AG04450 (cell line): ENCODE measurements at regions not wholly inside any gene's neighbourhood (a gene's known extent, or its start where the extent isn't known, plus 50 kb on each side); places are given as distances from the start of the nearest gene placed in this dataset.
"Not testable (repeated sequence)": the region's sequence is repeated elsewhere in the genome, so short reads cannot be mapped to it uniquely, and the experiment has no call there.

Source experiments
- CTCF ChIA-PET: fragments of 300-600, 350-600 bp; formaldehyde crosslinking; extraction: SDS; loops from one replicate; lab custom pipeline; 2022; ENCODE audit warnings: antibody characterized with exemption, inconsistent platforms; lab: Charles Lee
- POLR2A ChIA-PET: fragments of 350-600 bp; formaldehyde crosslinking; extraction: SDS; loops from one replicate; lab custom pipeline; 2021; ENCODE audit warnings: antibody characterized with exemption, inconsistent platforms; lab: Yijun Ruan, JAX
- DNase-seq: peaks from one replicate; pipeline ENCODE4 v3.0.0-alpha.2; 2011; ENCODE audit warnings: low read depth, low spot score
- H3K27ac ChIP-seq: one replicate; pipeline ENCODE4 v1.5.1; 2012; ENCODE audit warnings: low read depth, low read length, control low read depth
- H3K27me3 ChIP-seq: one replicate; pipeline ENCODE4 v1.6.0; 2012; ENCODE audit warnings: low read length; ENCODE audit not compliant: control insufficient read depth, insufficient read depth
- H3K4me3 ChIP-seq: 2 replicates; pipeline ENCODE4 v1.5.1; 2011; ENCODE audit warnings: mild to moderate bottlenecking, low read depth, low read length, control low read depth
- H3K9me3 ChIP-seq: 2 replicates; pipeline ENCODE4 v1.5.1; 2012; ENCODE audit warnings: low read length; ENCODE audit not compliant: control insufficient read depth, insufficient read depth
- CTCF ChIP-seq: IDR thresholded peaks from 2 replicates; pipeline ENCODE4 v1.5.1; 2011; ENCODE audit warnings: low read depth, low read length, control low read depth, inconsistent platforms

GRCh38 chr6:27777126-27777525, 135.1 kb downstream of the OR2B2 start:
- H3K27ac ChIP-seq, result no peak overlapping the region
- ChIA-PET CTCF (interaction anchor here (1.3 kb wide), 1 partner anchor 25 kb away, joined by 4 read pairs; no protein-coding TSS in a partner anchor), POLR2A (no interaction called here)
- H3K4me3 ChIP-seq, result no peak overlapping the region
- peaks cover 6% of the 10 kb centered on the region for H3K27me3 ChIP-seq
- no peaks in the 10 kb centered on the region for H3K9me3 ChIP-seq
- DNase-seq, result no peak
- TF ChIP-seq CTCF, result no peak

- no peaks in the 10 kb centered on the region for H3K9me3 ChIP-seq
- H3K4me3 ChIP-seq, result no peak overlapping the region
- TF ChIP-seq CTCF, result no peak
- POLR2A ChIA-PET, result no interaction called here
- H3K27me3 ChIP-seq, result peaks cover 6% of the 10 kb centered on the region
- no peak overlapping the region for H3K27ac ChIP-seq
- CTCF ChIA-PET, result interaction anchor here (1.3 kb wide), 2 partner anchors 24 to 1783 kb away, joined by 3 to 4 read pairs; no protein-coding TSS in a partner anchor
- DNase-seq, result no peak
Measured at GRCh38 chr6:27776504-27776903, 135.7 kb downstream of the OR2B2 start.

DNA sequence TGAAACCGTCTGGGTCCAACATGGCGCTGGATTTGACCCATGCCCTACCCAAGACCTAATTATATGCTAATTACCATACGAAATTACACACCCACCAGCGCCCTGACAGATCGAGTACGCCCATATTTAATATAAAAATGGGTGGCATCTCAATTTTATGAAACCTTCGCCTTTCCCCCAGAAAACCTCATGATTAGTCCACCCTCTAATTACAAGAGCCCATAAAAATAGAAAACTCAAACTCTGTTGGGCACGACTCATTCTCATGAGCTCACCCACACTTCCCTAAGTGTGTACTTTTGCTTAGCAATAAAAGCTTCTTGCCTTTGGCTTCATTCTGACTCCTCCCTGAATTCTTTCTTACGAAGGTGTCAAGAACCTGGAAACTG, 136.4 kb downstream of the OR2B2 start:
- Histone ChIP-seq H3K27me3 (peaks cover 12% of the 10 kb centered on the region), H3K9me3 (no peaks in the 10 kb centered on the region), H3K27ac (no peak overlapping the region), H3K4me3 (no peak overlapping the region)
- CTCF ChIA-PET, result interaction anchor here (0.6 to 1.3 kb wide), 3 partner anchors 20 to 1783 kb away, joined by 3 to 4 read pairs (median 3); no protein-coding TSS in a partner anchor
- DNase-seq, result no peak
- POLR2A ChIA-PET, result no interaction called here
- TF ChIP-seq CTCF, result no peak

- POLR2A ChIA-PET, H3K27ac ChIP-seq, H3K4me3 ChIP-seq, H3K9me3 ChIP-seq, DNase-seq: not testable (repeated sequence)
- CTCF ChIA-PET, result interaction anchor here (0.6 to 1.3 kb wide), 2 partner anchors 19 to 1782 kb away, joined by 3 read pairs; no protein-coding TSS in a partner anchor
- peaks cover 15% of the 10 kb centered on the region for H3K27me3 ChIP-seq
Measured at GRCh38 chr6:27775138-27775795, 136.9 kb downstream of the OR2B2 start.

- POLR2A ChIA-PET, DNase-seq, H3K27ac ChIP-seq, H3K9me3 ChIP-seq, H3K4me3 ChIP-seq: not testable (repeated sequence)
- H3K27me3 ChIP-seq, result peaks cover 15% of the 10 kb centered on the region
- CTCF ChIA-PET, result interaction anchor here (4.8 kb wide), 1 partner anchor 122 kb away, joined by 87 read pairs; no protein-coding TSS in a partner anchor
Measured at GRCh38 chr6:27774264-27774600, 138.0 kb downstream of the OR2B2 start.

- H3K4me3 ChIP-seq, H3K9me3 ChIP-seq, POLR2A ChIA-PET, DNase-seq, H3K27ac ChIP-seq: not testable (repeated sequence)
- CTCF ChIA-PET, result interaction anchor here (1.1 to 4.8 kb wide), 12 partner anchors 8 to 656 kb away, joined by 3 to 87 read pairs (median 8); no protein-coding TSS in a partner anchor
- H3K27me3 ChIP-seq, result peaks cover 16% of the 10 kb centered on the region
Measured at GRCh38 chr6:27773542-27774263, 138.5 kb downstream of the OR2B2 start.
